ENCODE measurements at regions not wholly inside any gene's neighbourhood (a gene's known extent, or its start where the extent isn't known, plus 50 kb on each side); places are given as distances from the start of the nearest gene placed in this dataset.

DNA sequence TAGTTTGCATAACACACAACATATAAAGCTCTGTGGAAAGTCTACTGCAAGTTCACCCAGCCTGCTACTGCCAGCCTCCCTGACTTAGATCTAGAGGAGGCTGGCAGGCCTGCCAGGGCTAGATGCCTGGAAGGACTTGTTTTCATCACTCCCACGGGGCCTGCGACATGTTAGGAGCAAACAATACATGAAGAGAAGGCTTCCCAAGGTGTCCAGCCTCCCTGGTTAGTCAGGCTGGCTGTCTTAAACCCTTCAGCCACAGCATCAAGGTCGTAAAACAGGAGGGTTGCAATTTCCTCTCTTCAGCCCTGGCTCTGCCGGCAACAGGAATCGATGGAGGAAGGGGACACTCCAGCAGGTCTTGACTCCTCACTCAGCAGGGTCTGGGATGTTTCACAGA is 104.5 kb downstream of the NGF start:
- no peak overlapping the region for H3K9ac ChIP-seq (ENCODE audit: low read length in 2 of 2)
- H3K9me3 ChIP-seq (ENCODE audit: control insufficient read depth in 2 of 2, low read length in 2 of 2) = no peaks in the 10 kb centered on the region
- no peaks in the 10 kb centered on the region for H3K27me3 ChIP-seq (ENCODE audit: control insufficient read depth in 1 of 2, insufficient read depth in 2 of 2, low read length in 2 of 2)
- no peak overlapping the region for H3K27ac ChIP-seq (ENCODE audit: low read length)
- H3K4me1 ChIP-seq (ENCODE audit: control insufficient read depth, insufficient read depth, low read length) = no peaks in the 10 kb centered on the region
- no peaks in the 10 kb centered on the region for H3K36me3 ChIP-seq (ENCODE audit: control insufficient read depth in 2 of 2, insufficient read depth in 2 of 2, low read length in 2 of 2)
- H3K4me3 ChIP-seq (ENCODE audit: low read length in 2 of 2) = no peak overlapping the region

DNA sequence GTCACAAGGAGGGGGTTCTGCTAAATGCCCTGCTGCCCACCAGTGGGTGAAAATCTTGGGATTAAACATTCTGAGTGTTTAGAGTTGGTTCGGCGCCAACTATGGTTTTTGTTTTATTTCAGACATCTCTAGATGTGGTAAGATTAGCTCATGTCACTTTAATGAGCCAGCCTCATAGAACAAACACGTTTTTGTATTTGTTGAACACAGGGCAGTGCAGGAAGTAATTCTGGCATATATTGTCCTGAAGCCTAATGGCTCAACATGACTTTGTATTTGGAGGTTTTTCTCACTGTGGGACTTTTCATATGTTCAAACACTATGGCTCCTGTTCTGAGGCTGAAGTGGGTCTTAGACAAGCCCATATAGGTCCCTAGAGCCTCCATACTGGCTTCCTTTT is 107.8 kb downstream of the NGF start:
- Histone ChIP-seq H3K36me3 (ENCODE audit: control insufficient read depth in 2 of 2, insufficient read depth in 2 of 2, low read length in 2 of 2) (no peaks in the 10 kb centered on the region), H3K9ac (ENCODE audit: low read length in 2 of 2) (no peak overlapping the region), H3K9me3 (ENCODE audit: control insufficient read depth in 2 of 2, low read length in 2 of 2) (peaks cover 0 to 3% of the 10 kb centered on the region in 2 donors), H3K27ac (ENCODE audit: low read length) (no peak overlapping the region), H3K4me3 (ENCODE audit: low read length in 2 of 2) (no peak overlapping the region), H3K27me3 (ENCODE audit: control insufficient read depth in 1 of 2, insufficient read depth in 2 of 2, low read length in 2 of 2) (no peaks in the 10 kb centered on the region), H3K4me1 (ENCODE audit: control insufficient read depth, insufficient read depth, low read length) (no peaks in the 10 kb centered on the region)

DNA sequence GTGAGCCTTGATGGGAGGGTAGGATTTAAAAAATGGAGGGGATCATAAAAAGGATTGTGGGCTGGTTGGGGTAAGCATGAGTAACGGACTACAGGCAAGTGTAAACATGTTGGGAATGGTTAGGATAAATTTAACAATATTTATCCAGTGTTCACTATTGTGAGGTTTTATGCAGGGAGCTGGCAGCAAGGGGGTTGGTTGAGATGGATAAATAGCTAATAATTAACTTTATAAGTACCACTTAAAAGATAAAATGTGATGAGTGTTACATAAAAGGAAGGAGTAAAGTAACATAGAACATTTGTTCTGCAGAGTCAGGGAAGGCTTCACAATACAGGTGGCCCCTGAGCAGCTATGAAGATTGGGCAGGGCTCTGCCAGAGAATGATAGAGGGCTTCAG is 109.0 kb downstream of the NGF start:
- Histone ChIP-seq H3K9me3 (ENCODE audit: control insufficient read depth in 2 of 2, low read length in 2 of 2) (peaks cover 0 to 3% of the 10 kb centered on the region in 2 donors), H3K9ac (ENCODE audit: low read length in 2 of 2) (no peak overlapping the region), H3K27ac (ENCODE audit: low read length) (no peak overlapping the region), H3K4me3 (ENCODE audit: low read length in 2 of 2) (no peak overlapping the region), H3K27me3 (ENCODE audit: control insufficient read depth in 1 of 2, insufficient read depth in 2 of 2, low read length in 2 of 2) (no peaks in the 10 kb centered on the region), H3K4me1 (ENCODE audit: control insufficient read depth, insufficient read depth, low read length) (no peaks in the 10 kb centered on the region), H3K36me3 (ENCODE audit: control insufficient read depth in 2 of 2, insufficient read depth in 2 of 2, low read length in 2 of 2) (no peaks in the 10 kb centered on the region)

DNA sequence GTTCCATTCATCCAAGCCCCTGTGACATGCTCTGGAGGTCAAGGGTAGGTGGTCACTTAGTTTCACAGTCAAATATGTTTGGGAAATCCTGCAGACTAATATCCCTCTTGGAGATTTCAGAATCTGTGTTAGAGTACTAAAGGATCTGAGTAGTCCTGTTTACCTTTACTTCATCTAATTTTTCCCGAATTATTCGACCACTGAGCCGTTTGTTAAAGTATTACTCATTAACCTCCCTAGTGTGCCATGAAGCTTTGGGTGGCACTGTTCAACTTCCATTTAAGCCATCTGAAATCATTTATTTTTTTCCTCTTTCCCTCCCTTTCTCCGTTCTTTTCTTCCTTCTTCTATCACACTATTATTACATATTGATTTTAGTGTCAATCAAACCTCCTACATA is 109.9 kb downstream of the NGF start:
- Histone ChIP-seq H3K4me3 (ENCODE audit: low read length in 2 of 2) (no peak overlapping the region), H3K36me3 (ENCODE audit: control insufficient read depth in 2 of 2, insufficient read depth in 2 of 2, low read length in 2 of 2) (no peaks in the 10 kb centered on the region), H3K9ac (ENCODE audit: low read length in 2 of 2) (no peak overlapping the region), H3K27ac (ENCODE audit: low read length) (no peak overlapping the region), H3K27me3 (ENCODE audit: control insufficient read depth in 1 of 2, insufficient read depth in 2 of 2, low read length in 2 of 2) (no peaks in the 10 kb centered on the region), H3K9me3 (ENCODE audit: control insufficient read depth in 2 of 2, low read length in 2 of 2) (peaks cover 0 to 3% of the 10 kb centered on the region in 2 donors), H3K4me1 (ENCODE audit: control insufficient read depth, insufficient read depth, low read length) (no peaks in the 10 kb centered on the region)

DNA sequence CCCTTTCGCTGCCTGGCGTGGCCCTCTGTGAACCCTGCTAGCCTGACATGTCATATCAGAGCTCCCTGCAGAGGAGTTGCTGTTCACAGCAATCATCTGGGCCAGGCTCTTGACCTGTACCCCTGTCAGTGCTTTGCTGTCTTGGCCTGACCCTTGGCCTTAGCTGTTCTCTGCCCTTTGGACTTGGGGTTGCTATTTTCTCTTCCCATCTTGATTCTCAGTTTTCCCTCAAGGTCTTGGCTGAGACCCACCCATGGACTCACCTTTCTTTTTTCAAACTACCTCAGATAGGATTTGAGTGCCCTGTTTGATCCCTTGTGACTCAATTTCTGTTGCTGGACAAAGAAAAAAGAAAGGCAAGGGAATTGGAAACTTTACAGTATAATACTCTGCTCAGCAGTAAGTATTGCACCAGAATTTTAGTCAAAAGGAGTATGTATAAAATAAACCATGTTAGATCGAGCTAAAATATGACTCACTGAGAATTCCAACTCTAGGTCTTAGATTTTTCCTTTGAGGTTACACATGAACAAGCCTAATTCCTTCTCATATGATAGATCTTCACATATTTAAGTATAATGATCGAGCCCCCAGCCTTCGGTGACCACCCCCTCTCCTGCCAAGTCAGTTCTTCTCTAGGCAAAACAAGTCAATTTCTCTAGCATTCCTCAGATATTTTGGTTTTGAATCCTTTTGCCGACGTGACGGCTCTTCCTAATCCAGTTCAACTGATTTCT is 110.5 kb downstream of the NGF start:
- peaks cover 0 to 3% of the 10 kb centered on the region in 2 donors for H3K9me3 ChIP-seq (ENCODE audit: control insufficient read depth in 2 of 2, low read length in 2 of 2)
- H3K36me3 ChIP-seq (ENCODE audit: control insufficient read depth in 2 of 2, insufficient read depth in 2 of 2, low read length in 2 of 2) = no peaks in the 10 kb centered on the region
- no peak overlapping the region for H3K4me3 ChIP-seq (ENCODE audit: low read length in 2 of 2)
- no peaks in the 10 kb centered on the region for H3K27me3 ChIP-seq (ENCODE audit: control insufficient read depth in 1 of 2, insufficient read depth in 2 of 2, low read length in 2 of 2)
- H3K4me1 ChIP-seq (ENCODE audit: control insufficient read depth, insufficient read depth, low read length) = no peaks in the 10 kb centered on the region
- no peak overlapping the region for H3K27ac ChIP-seq (ENCODE audit: low read length)
- H3K9ac ChIP-seq (ENCODE audit: low read length in 2 of 2) = no peak overlapping the region

DNA sequence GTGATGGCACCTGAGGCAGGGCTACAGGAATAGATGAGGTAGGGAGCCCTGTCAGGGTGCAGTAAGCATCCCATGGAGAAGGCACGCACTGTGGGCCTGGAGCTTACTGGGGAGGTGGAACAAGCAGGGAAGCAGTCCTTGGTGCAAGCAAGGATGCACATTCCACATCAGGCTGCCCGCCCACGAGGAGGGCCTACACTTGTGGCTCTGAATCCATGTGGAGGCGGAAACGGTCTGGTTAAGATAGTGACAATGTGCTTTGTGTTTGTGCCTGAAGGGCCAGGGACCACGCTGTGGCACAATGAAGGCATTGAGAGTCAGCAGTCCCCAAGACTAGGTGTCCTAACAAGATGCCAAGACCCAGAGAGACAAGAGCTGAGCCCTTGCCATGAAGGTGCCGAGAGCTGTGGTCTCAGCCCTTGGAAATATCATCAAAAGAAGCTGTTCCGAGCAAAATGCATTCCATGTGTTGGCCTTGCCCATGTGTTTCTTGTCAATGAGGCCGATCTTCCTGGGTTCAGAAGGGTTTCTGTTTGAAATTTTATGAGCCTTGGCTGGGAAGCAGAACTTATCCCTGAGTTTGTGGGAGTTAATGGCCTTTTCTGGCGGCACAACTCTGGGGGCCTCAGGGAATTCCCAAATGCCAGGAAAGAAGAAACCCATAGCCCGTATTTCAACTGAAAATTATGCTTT is 111.9 kb downstream of the NGF start:
- no peaks in the 10 kb centered on the region for H3K36me3 ChIP-seq (ENCODE audit: control insufficient read depth in 2 of 2, insufficient read depth in 2 of 2, low read length in 2 of 2)
- peaks cover 0 to 3% of the 10 kb centered on the region in 2 donors for H3K9me3 ChIP-seq (ENCODE audit: control insufficient read depth in 2 of 2, low read length in 2 of 2)
- no peak overlapping the region for H3K27ac ChIP-seq (ENCODE audit: low read length)
- no peaks in the 10 kb centered on the region for H3K4me1 ChIP-seq (ENCODE audit: control insufficient read depth, insufficient read depth, low read length)
- no peak overlapping the region for H3K9ac ChIP-seq (ENCODE audit: low read length in 2 of 2)
- H3K4me3 ChIP-seq (ENCODE audit: low read length in 2 of 2) = no peak overlapping the region
- no peaks in the 10 kb centered on the region for H3K27me3 ChIP-seq (ENCODE audit: control insufficient read depth in 1 of 2, insufficient read depth in 2 of 2, low read length in 2 of 2)

DNA sequence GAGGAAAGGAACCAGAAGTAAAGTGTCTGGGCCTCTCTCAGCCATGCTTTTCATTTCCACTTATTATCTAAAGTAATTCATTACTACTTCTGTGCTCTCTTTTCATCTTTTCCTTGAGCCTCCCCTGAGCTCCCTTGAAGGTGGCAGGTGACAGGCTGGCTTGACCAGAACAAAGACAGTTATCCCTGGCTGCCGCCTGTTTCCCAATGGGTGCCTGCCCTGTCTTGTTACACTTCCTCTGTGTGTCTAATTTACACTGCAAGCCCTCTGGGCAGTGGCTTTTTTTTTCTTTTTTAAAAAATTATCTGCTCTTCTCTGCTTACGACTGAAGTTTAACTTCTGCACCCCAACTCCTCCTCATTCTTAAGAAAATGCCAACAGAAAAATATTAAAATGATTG is 113.4 kb downstream of the NGF start:
- Histone ChIP-seq H3K27me3 (ENCODE audit: control insufficient read depth in 1 of 2, insufficient read depth in 2 of 2, low read length in 2 of 2) (no peaks in the 10 kb centered on the region), H3K36me3 (ENCODE audit: control insufficient read depth in 2 of 2, insufficient read depth in 2 of 2, low read length in 2 of 2) (no peaks in the 10 kb centered on the region), H3K27ac (ENCODE audit: low read length) (no peak overlapping the region), H3K4me1 (ENCODE audit: control insufficient read depth, insufficient read depth, low read length) (no peaks in the 10 kb centered on the region), H3K4me3 (ENCODE audit: low read length in 2 of 2) (no peak overlapping the region), H3K9ac (ENCODE audit: low read length in 2 of 2) (no peak overlapping the region), H3K9me3 (ENCODE audit: control insufficient read depth in 2 of 2, low read length in 2 of 2) (peaks cover 0 to 3% of the 10 kb centered on the region in 2 donors)

DNA sequence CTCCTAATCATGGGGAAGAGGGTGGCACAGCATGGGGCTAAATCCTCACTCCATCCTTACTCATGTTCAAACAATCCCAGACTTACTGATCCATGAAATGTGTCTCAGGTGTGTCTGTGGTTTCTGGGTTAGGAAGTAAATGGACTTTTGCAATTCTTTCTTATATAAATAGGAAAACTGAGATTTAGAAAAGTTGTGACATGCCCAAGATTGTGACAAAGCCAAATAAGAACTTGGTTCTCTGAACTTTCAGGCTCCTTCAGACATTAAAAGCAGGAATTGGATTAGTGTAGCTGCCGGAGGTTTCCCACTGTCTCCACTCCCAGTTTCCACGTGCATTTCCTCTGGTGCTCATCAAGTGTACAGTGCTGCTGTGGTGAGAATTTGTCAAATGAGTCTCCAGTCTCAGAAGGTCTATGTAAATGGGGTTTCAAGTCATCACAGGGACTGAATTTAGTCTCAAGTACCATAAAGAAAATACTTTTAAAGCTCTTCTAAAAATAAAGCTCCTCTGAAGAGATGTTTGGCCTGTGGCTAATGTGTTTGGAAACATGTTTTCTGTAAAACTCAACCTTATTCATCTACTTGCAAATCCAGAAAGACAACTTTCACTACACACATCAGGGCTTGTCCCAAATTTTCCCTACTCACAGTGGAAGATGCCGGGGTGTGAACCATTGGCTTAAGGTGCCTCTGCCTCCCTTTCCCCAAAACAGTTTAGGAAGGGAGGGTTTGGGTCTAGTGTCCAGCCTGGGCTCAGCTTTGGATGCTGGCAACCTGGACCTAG is 115.2 kb downstream of the NGF start:
- Histone ChIP-seq H3K4me3 (ENCODE audit: low read length in 2 of 2) (no peak overlapping the region), H3K36me3 (ENCODE audit: control insufficient read depth in 2 of 2, insufficient read depth in 2 of 2, low read length in 2 of 2) (no peaks in the 10 kb centered on the region), H3K9me3 (ENCODE audit: control insufficient read depth in 2 of 2, low read length in 2 of 2) (peaks cover 0 to 3% of the 10 kb centered on the region in 2 donors), H3K27ac (ENCODE audit: low read length) (no peak overlapping the region), H3K4me1 (ENCODE audit: control insufficient read depth, insufficient read depth, low read length) (no peaks in the 10 kb centered on the region), H3K27me3 (ENCODE audit: control insufficient read depth in 1 of 2, insufficient read depth in 2 of 2, low read length in 2 of 2) (no peaks in the 10 kb centered on the region), H3K9ac (ENCODE audit: low read length in 2 of 2) (no peak overlapping the region)

DNA sequence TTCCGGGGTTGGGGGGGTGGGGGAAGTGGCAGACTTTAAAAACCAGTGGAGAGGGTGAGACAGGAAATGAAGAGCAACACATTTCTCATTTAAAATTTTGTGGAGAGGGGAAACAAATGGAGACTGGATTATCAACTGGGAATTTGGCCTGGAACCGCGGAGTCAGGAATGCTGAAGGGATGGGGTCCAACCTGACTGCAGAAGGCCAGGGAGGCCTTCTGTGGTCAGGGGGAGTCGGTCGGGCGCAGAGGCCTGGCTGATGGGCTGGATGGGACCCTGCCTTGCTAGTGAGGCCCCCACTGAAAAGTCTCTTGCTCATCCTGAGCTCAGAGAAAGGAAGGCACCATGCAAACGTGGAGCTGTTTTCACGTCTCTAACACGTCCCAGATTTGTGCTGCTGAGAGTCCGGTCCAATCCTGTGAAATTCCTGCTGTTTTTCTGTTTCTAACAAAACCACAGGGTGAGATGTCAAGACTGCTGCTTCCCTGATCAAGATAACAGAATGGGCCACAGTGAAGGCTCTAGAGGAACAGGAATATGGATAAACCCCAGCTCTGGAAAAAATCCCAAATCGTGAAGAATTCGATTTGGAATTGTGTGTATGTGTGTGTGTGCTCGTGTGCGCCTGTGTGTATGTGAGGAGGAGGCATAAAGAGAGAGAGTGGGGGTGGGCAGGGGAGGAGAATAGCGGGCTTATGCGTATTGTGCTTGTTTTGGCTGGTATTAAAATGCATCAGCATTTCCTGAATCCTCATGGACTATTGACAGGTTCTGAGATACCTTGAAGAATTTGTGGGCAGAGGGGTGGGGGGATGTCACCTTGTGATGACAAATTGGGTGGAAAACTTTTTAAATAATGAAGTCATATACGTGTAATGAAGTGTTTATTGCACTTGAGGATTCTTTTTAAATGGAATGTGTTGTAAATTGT is 117.4 kb downstream of the NGF start:
- no peak overlapping the region for H3K27ac ChIP-seq (ENCODE audit: low read length)

DNA sequence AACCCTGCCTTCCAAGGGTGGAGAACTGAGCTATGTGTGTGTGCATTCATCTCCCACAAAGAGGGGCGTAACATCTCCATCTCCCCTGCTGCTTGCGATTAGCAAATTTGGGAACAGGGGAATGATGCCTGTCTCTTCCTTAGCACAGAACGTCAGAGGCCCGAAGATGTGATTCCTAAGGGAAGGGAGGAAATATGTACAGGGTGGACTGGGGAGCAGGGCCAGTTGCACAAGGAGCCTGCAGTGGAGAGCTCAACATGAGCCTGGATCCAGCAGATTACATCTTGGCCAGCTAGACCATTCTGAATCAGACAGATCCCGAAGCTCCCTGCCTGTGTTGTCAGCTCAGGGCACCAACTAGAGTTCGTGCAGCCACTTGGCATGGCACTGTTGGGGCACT is 118.1 kb downstream of the NGF start:
- no peak overlapping the region for H3K27ac ChIP-seq (ENCODE audit: low read length)
- H3K4me1 ChIP-seq (ENCODE audit: control insufficient read depth, insufficient read depth, low read length) = no peaks in the 10 kb centered on the region
- H3K4me3 ChIP-seq (ENCODE audit: low read length in 2 of 2) = no peak overlapping the region
- no peaks in the 10 kb centered on the region for H3K36me3 ChIP-seq (ENCODE audit: control insufficient read depth in 2 of 2, insufficient read depth in 2 of 2, low read length in 2 of 2)
- no peak overlapping the region for H3K9ac ChIP-seq (ENCODE audit: low read length in 2 of 2)
- no peaks in the 10 kb centered on the region for H3K9me3 ChIP-seq (ENCODE audit: control insufficient read depth in 2 of 2, low read length in 2 of 2)
- no peaks in the 10 kb centered on the region for H3K27me3 ChIP-seq (ENCODE audit: control insufficient read depth in 1 of 2, insufficient read depth in 2 of 2, low read length in 2 of 2)

More for the DNA sequence above, 117.4 kb downstream of the NGF start:
- Histone ChIP-seq H3K36me3 (ENCODE audit: control insufficient read depth in 2 of 2, insufficient read depth in 2 of 2, low read length in 2 of 2) (no peaks in the 10 kb centered on the region), H3K9me3 (ENCODE audit: control insufficient read depth in 2 of 2, low read length in 2 of 2) (no peaks in the 10 kb centered on the region), H3K27me3 (ENCODE audit: control insufficient read depth in 1 of 2, insufficient read depth in 2 of 2, low read length in 2 of 2) (no peaks in the 10 kb centered on the region), H3K4me1 (ENCODE audit: control insufficient read depth, insufficient read depth, low read length) (no peaks in the 10 kb centered on the region), H3K4me3 (ENCODE audit: low read length in 2 of 2) (no peak overlapping the region), H3K9ac (ENCODE audit: low read length in 2 of 2) (no peak overlapping the region)

All from stomach smooth muscle (tissue), 2 donors.